ENCODE measurements at regions not wholly inside any gene's neighbourhood (a gene's known extent, or its start where the extent isn't known, plus 50 kb on each side); places are given as distances from the start of the nearest gene placed in this dataset.

GRCh38 chr9:95696701-95697100 is 178.8 kb upstream of the ERCC6L2 start:
- TF ChIP-seq POLR2A (IDR thresholded peaks at IDR 0.05) (no peak), CTCF (IDR thresholded peaks at IDR 0.05) (no peak)
